CD4-positive, alpha-beta T cell (primary cell): ENCODE measurements at regions not wholly inside any gene's neighbourhood (a gene's known extent, or its start where the extent isn't known, plus 50 kb on each side); places are given as distances from the start of the nearest gene placed in this dataset.

ENCODE experiments used
- ATAC-seq: fragments of 200-7000 bp; cut with Tn5 transposase; one replicate; pipeline ENCODE4 v1.10.0; 2022; ENCODE audit warnings: mild to moderate bottlenecking; ENCODE audit not compliant: poor library complexity
- CTCF ChIA-PET: fragments of 350-600 bp; sonication (Branson Sonifier 250); formaldehyde crosslinking; loops from one replicate; lab custom pipeline; 2021; ENCODE audit warnings: antibody characterized with exemption, inconsistent platforms; lab: Charles Lee
- POLR2A ChIA-PET: fragments of 350-600 bp; sonication (Branson Sonifier 250); formaldehyde crosslinking; loops from one replicate; lab custom pipeline; 2021; ENCODE audit warnings: antibody characterized with exemption, inconsistent platforms; lab: Charles Lee
- DNase-seq, 14 experiments: peaks; one replicate each; pipeline ENCODE4 v3.0.0-alpha.2; 2013 to 2020; ENCODE audit warnings: mixed read lengths in 2 of 14
- H3K27ac ChIP-seq, 2 donors: one replicate each; pipeline versions ENCODE4 v1.5.1 to v1.7.0; 2013; ENCODE audit warnings: low read length in 2 of 2, low read depth in 1 of 2, mild to moderate bottlenecking in 1 of 2
- H3K27me3 ChIP-seq, 2 experiments: 1 replicate in 1 of 2; 2 replicates in 1 of 2; pipeline versions ENCODE4 v1.6.1 to v1.7.0; 2013; ENCODE audit warnings: low read length in 2 of 2, control low read depth in 1 of 2, mild to moderate bottlenecking in 1 of 2, moderate library complexity in 1 of 2; ENCODE audit not compliant: insufficient read depth in 2 of 2, control insufficient read depth in 1 of 2
- H3K36me3 ChIP-seq: one replicate; pipeline ENCODE4 v1.6.1; 2013; ENCODE audit warnings: low read length, control low read depth; ENCODE audit not compliant: insufficient read depth
- H3K4me1 ChIP-seq: one replicate; pipeline ENCODE4 v1.6.1; 2013; ENCODE audit warnings: low read length, control low read depth; ENCODE audit not compliant: insufficient read depth
- H3K4me3 ChIP-seq: one replicate; pipeline ENCODE4 v1.5.1; 2013; ENCODE audit warnings: mild to moderate bottlenecking, low read length, moderate library complexity
- H3K9me3 ChIP-seq, 2 experiments: 1 replicate in 1 of 2; 2 replicates in 1 of 2; pipeline versions ENCODE4 v1.6.1 to v1.7.0; 2013; ENCODE audit warnings: low read length in 2 of 2, mild to moderate bottlenecking in 2 of 2, control low read depth in 1 of 2, moderate library complexity in 1 of 2; ENCODE audit not compliant: control insufficient read depth in 1 of 2, insufficient read depth in 1 of 2
- H3K27ac Mint-ChIP-seq: one replicate; pipeline ENCODE4 v1.8.0; 2020; ENCODE audit warnings: mixed read lengths
- H3K27me3 Mint-ChIP-seq: one replicate; pipeline ENCODE4 v1.8.0; 2021; ENCODE audit warnings: mixed read lengths
- H3K36me3 Mint-ChIP-seq: one replicate; pipeline ENCODE4 v1.8.0; 2021; ENCODE audit warnings: low read depth, mixed read lengths
- H3K4me1 Mint-ChIP-seq: one replicate; pipeline ENCODE4 v1.8.0; 2021; ENCODE audit warnings: low read depth, mixed read lengths
- H3K4me3 Mint-ChIP-seq: one replicate; pipeline ENCODE4 v1.8.0; 2020; ENCODE audit warnings: mild to moderate bottlenecking, mixed read lengths
- H3K9me3 Mint-ChIP-seq: one replicate; pipeline ENCODE4 v1.8.0; 2020; ENCODE audit warnings: mixed read lengths
- CTCF ChIP-seq: fragments of 200-600 bp; IDR thresholded peaks from one replicate; pipeline ENCODE4 v1.8.0; 2022; ENCODE audit warnings: antibody characterized with exemption, mild to moderate bottlenecking
- intact Hi-C, 2 experiments: fragments of 100-400 bp; cut with DNase I in 1 of 2; cut with micrococcal nuclease in 1 of 2; formaldehyde crosslinking; loops; one replicate each; pipeline versions ENCODE4 v1.15.1 to v1.9.0; 2023 to 2025; cut with DNase I, micrococcal nuclease

- POLR2A ChIA-PET: no interaction called here
- Mint-ChIP-seq H3K9me3 (no peaks in the 10 kb centered on the region), H3K36me3 (no peaks in the 10 kb centered on the region), H3K27me3 (no peaks in the 10 kb centered on the region), H3K4me3 (no peak overlapping the region), H3K4me1 (no peaks in the 10 kb centered on the region), H3K27ac (no peak overlapping the region)
- peak in 3 of 14 experiments; percentile 7 to 57 (median 48) for DNase-seq
- no peak overlapping the region for H3K27ac ChIP-seq
- no peaks in the 10 kb centered on the region for H3K36me3 ChIP-seq
- no peak for TF ChIP-seq CTCF
- intact Hi-C loops: no loop called here
- no peaks in the 10 kb centered on the region for H3K9me3 ChIP-seq
- CTCF ChIA-PET: interaction anchor here (0.7 kb wide), 1 partner anchor 11 kb away, joined by 3 read pairs; no protein-coding TSS in a partner anchor
- H3K27me3 ChIP-seq: no peaks in the 10 kb centered on the region
- H3K4me1 ChIP-seq: no peaks in the 10 kb centered on the region
- H3K4me3 ChIP-seq: no peak overlapping the region
- no peak for ATAC-seq
These were observed 537.8 kb upstream of the BOD1L1 start for GRCh38 chr4:14165222-14165920.

- Mint-ChIP-seq H3K4me1 (no peaks in the 10 kb centered on the region), H3K4me3 (no peak overlapping the region), H3K9me3 (no peaks in the 10 kb centered on the region), H3K36me3 (no peaks in the 10 kb centered on the region), H3K27me3 (no peaks in the 10 kb centered on the region), H3K27ac (no peak overlapping the region)
- ATAC-seq (no peak), DNase-seq (no peak)
- intact Hi-C loops: no loop called here
- TF ChIP-seq CTCF: no peak
- ChIA-PET POLR2A (no interaction called here), CTCF (no interaction called here)
- Histone ChIP-seq H3K27ac (no peak overlapping the region), H3K4me1 (no peaks in the 10 kb centered on the region), H3K27me3 (no peaks in the 10 kb centered on the region), H3K4me3 (no peak overlapping the region), H3K36me3 (no peaks in the 10 kb centered on the region), H3K9me3 (no peaks in the 10 kb centered on the region)
These were observed 540.5 kb upstream of the BOD1L1 start for GRCh38 chr4:14167876-14168510.

- TF ChIP-seq CTCF: no peak
- no peaks in the 10 kb centered on the region for H3K4me1 ChIP-seq
- ATAC-seq (no peak), DNase-seq (peak in 2 of 14 experiments; percentile 41 to 58)
- Mint-ChIP-seq H3K27ac (no peak overlapping the region), H3K36me3 (no peaks in the 10 kb centered on the region), H3K27me3 (no peaks in the 10 kb centered on the region), H3K9me3 (no peaks in the 10 kb centered on the region), H3K4me3 (no peak overlapping the region), H3K4me1 (no peaks in the 10 kb centered on the region)
- no peaks in the 10 kb centered on the region for H3K27me3 ChIP-seq
- H3K36me3 ChIP-seq: no peaks in the 10 kb centered on the region
- H3K27ac ChIP-seq: no peak overlapping the region
- ChIA-PET CTCF (no interaction called here), POLR2A (no interaction called here)
- H3K9me3 ChIP-seq: no peaks in the 10 kb centered on the region
- H3K4me3 ChIP-seq: no peak overlapping the region
- intact Hi-C loops: no loop called here
These were observed 541.4 kb upstream of the BOD1L1 start for GRCh38 chr4:14168919-14169318.
